HG02885 (cell line): ENCODE measurements at regions not wholly inside any gene's neighbourhood (a gene's known extent, or its start where the extent isn't known, plus 50 kb on each side); places are given as distances from the start of the nearest gene placed in this dataset.
A peak's percentile ranks its signal among the peaks of the same experiment; 100 is the strongest.

Experiments
- ATAC-seq: cut with Tn5 transposase; IDR thresholded peaks from one replicate; pipeline ENCODE4 v1.9.1; 2021; ENCODE audit warnings: mild to moderate bottlenecking; ENCODE audit not compliant: unreplicated experiment, poor library complexity

DNA sequence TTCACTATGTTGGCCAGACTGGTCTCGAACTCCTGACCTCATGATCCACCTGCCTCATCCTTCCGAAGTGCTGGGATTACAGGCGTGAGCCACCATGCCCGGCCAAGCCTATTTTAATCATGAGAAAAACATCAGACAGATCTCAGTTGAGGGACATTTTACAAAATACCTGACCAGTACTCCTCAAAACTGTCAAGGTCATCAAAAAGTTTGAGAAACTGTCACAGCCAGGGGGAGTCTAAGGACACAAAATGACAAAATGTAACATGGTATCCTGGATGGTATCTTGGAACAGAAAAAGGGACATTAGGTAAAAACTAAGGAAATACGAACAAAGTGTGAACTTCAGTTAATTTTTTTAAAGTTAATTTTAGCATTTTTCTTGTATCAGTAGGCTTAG is 219.8 kb upstream of the PPP1R3A start:
- no peak for ATAC-seq

GRCh38 chr7:114133717-114134116 is 214.9 kb upstream of the PPP1R3A start:
- ATAC-seq, result no peak

GRCh38 chr7:114130866-114131265 is 212.1 kb upstream of the PPP1R3A start:
- ATAC-seq, result no peak

DNA sequence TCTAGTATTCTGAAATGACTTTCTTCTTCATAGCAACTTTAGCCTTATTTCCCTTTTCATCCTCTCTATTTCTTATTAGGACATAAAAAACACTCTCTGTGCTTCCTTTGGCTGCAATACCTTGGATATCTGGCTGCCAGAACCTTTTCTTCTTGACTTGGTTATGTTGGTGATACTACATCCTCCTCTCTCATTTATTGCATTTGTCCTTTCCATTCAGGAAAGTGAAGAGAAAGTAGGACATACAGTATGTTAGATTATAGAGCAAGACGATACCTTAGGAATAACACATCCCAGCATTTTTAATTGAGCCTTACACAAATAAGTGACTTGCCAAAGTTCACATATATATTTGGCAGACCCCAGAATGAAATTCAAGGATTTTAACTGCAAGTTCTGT is 210.1 kb upstream of the PPP1R3A start:
- ATAC-seq, result no peak

GRCh38 chr7:114126095-114126494 is 207.3 kb upstream of the PPP1R3A start:
- no peak for ATAC-seq

- ATAC-seq, result no peak
These were observed 194.0 kb upstream of the PPP1R3A start for GRCh38 chr7:114112806-114113205.

DNA sequence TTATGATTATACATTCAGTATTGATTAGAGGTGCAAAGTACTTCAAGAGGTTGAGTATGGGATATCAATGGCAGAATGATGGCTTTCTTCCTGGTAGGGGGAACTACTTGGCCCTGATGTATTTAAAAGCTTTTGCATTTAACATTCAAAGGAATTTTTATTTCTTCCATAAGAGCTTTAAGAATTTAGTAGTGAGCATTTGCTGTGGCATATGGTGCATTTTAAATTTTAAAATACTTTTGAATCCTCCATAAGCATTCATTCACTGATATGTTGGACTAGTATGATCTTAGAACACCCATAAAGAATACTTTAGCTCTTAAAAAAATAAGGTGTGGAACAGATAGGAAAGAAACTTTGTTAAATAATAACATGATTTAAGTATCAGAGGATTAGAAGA is 191.9 kb upstream of the PPP1R3A start:
- no peak for ATAC-seq

DNA sequence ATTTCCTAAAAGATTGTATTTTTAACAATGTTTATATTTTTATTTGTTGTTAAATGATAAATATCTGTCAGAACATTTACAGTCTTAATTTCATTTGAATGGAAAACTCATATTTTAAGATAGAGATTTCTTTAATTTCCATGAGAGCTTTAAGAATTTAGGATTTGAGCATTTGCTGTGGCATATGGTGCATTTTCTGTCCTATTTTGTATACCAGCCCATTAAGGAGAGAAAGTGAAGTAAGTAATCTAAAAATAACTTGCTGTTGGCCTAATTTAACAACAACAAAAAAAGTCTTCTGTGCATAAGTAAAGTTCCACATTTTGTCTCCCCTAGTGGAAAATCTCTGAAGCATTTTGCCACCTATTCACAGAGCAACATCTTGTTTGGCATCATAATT is 190.9 kb upstream of the PPP1R3A start:
- ATAC-seq, result no peak

GRCh38 chr7:114109304-114109703 is 190.5 kb upstream of the PPP1R3A start:
- ATAC-seq, result no peak

DNA sequence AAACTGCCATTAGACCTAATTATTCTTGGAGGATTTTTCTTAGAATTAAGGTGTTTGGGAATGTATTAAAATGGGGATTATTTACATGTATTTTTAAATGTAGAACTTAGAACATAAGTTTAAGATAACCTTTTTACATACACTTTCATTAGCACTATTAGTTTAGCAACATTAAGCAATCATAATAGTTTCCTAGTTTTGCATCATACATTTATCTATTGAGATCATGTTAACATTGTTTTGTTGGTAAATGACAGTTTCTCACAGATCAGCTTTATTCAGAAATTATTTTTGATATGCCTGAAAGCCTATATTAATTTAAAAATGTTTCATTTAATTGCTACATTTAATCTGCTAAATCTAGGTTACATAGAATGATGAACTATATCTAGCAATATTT is 189.7 kb upstream of the PPP1R3A start:
- no peak for ATAC-seq

DNA sequence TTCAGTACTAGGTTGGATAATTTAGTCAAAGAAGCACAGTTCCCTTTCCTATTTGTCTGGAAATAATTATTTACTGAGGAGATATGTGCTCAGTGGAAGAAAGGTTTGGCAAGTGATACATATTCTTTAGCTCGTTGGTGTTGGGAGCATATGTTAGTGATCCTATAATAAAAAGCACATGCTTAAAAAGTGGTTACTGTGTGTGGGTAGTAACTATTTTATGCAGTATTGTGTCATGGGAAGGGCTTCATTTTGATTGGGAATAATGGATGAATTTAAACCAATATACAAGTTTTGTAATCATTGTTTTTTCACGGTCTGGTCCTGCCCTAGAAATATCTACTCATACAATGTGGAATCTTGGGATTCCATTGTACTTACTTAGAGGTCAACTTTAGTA is 188.7 kb upstream of the PPP1R3A start:
- ATAC-seq, result no peak

DNA sequence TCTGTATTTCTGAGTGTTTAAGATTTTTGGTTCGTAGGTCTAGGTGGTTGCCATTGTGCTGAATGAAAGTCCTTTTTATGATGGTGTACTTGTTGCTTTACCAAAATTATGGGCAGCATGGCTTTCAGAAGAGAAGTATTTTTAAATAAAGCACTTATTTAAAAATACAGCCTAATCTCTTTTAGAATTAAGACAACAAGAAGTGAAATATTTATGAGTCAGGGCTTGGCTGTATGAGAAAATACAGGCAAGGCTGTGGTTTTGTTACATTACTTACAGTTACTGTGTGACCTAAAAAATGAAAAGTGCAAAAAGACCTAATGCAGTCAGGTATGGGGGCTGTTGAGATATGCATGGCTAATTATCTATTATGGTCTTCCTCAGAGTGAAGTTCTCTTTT is 185.2 kb upstream of the PPP1R3A start:
- no peak for ATAC-seq

DNA sequence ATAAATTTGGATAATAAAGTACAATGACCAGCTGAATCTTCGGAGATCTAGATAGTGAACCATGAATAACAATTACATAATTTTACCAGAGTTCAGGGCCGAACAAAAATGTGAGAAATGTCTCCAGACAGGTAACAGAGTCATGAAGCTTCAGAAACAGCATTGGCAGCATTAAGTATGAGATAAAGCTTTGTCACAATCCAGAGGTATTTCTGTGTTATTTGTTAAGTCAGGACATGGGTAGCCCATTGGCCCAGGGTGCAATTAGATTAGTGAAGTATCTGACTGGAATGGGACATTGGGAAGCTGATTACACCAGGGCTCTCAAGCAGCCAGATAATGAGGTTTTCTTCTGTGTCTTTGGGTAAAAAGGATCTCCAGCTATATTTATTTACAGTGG is 184.2 kb upstream of the PPP1R3A start:
- ATAC-seq, result no peak

DNA sequence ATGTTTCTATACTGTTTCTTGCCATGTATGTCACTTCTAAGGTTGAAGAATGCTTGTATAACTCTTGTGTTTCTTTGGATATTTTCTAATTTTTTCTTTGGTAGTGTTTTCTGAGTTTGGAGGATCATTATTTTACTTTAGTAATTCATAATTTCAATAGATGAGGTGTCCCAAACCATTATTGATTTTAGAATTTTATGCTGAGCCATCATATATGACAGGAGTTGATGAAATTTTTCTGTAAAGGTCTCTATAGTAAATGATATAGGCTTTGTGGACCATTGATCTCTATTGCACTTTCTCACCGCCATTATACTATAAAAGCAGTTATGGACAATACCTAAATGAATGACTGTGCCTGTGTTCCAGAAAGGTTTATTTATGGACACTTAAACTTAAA is 183.3 kb upstream of the PPP1R3A start:
- ATAC-seq, result no peak

GRCh38 chr7:114100810-114101209 is 182.0 kb upstream of the PPP1R3A start:
- ATAC-seq, result no peak

GRCh38 chr7:114099337-114099736 is 180.5 kb upstream of the PPP1R3A start:
- ATAC-seq, result no peak

DNA sequence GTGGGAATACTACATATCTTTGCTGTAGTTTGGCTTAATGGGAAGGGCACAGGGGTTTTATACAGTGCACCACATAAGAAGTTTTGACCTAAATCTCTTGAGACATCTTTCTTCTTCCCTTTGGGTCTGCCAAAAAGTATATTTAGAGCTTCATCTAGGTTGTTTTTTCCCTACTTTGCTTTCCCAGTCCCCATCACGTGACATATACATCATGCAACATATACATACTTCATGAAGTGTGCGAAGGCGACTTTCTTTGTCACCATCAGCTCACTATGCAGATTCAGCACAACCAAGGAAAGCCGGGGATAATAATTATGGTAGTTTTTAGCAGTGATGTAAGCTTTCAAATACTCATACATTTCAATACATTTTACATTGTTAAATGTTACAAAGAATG is 177.1 kb upstream of the PPP1R3A start:
- ATAC-seq, result no peak

- ATAC-seq, result no peak
These were observed 169.7 kb upstream of the PPP1R3A start for GRCh38 chr7:114088470-114088940.

- no peak for ATAC-seq
These were observed 169.1 kb upstream of the PPP1R3A start for GRCh38 chr7:114087653-114088469.

DNA sequence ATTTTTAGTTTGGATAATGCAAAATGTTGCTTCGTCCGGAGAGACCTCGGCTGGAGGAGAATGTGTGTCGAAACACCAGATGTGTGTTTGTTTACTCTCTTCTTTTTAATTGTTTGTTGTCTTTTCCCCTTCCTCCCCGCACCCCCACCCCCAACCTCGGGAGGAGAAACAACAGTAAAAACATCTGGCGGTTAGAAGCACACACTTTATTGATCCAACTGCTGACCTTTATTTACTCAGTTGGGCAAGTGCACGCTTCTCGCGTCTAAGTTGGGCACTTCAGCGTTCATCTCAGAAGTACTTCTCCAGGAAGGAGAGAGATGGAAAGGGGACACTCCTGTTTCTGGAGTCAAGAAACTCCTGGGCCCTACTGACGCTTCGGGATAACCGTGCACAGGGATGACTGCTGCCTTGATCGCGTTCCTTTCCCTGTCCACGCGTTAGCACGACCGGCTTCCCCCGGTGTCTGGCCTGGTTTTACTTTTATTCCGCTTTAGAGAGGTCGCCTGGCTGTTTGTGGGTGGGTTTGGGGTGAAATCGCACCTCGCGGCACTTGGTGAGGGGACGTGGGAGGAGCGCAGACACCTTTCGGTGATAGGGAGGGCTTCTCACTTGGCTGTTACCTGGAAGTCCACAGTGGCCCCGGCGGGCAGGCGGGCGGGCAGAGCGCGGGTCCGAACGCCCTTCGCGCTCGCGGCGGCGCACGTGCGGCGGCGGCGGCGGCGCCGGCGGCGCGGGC is 168.3 kb upstream of the PPP1R3A start:
- no peak for ATAC-seq

DNA sequence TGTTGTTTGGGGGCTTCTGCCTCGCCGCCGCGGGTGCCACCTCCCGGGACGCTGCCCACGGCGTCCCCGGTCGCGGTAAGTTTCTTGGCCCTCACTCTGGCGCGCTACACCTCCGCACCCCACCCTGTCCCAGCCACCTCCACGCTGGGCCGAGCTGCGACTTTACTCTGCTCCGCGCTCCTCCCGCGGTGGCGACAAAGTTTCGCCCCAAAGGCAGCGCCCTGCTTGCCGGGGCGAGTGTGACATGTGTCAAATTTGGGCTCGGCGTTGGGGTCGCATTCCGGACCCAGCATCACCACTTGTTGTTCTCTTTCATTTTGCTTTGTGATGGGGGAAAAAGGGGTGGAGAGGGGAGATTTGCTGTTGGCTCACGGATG is 167.7 kb upstream of the PPP1R3A start:
- peak; percentile 31 for ATAC-seq
